ENCODE measurements at regions not wholly inside any gene's neighbourhood (a gene's known extent, or its start where the extent isn't known, plus 50 kb on each side); places are given as distances from the start of the nearest gene placed in this dataset.

DNA sequence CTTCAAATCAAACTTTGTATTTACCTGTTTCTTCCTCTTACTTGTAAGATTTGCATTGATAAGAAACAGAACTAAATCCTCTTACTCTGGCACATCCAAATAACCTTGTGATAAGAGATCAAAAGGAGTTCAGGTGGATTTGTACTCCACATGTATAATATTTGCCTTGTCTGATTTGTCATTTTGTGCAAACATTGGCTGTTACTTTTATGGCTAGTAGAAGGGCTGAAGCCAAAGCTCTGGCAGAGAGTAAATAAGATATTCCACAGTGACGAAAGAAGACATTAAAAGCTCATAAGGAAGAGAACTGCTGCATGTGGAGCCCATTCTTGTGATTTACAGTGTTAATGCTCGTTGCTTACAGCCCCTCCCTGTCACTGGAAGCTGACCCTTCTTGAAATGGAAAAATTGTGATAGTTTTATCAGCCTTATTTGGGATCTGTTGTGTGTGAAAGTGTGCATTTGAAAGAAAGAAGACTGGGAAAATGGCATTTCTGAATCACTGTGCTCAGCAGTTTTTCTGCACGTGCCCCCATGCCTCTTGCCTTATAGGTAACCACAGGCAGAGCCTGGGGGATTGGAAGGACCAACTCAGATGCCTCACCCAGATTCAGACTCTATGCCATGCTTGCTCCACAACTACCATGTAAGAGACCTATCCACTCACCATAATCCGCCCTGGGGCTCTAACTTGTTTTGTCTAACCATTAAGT is 68.2 kb downstream of the OXGR1 start (continued):
- no peak for TF ChIP-seq SOX6 (IDR thresholded peaks at IDR 0.05)
- peak; percentile 56; the same call in 1 of the 2 replicates for TF ChIP-seq SOX6 (CRISPR knock-in tag; IDR thresholded peaks at IDR 0.05)
- TF ChIP-seq NFKBIZ (CRISPR knock-in tag; IDR thresholded peaks at IDR 0.05) = 0 out of 2 replicates have a peak, but pooled peaks have one; percentile 51
- no peak for TF ChIP-seq ZNF30 (CRISPR knock-in tag; IDR thresholded peaks at IDR 0.05)
- no peak for TF ChIP-seq ZNF33B (CRISPR knock-in tag; IDR thresholded peaks at IDR 0.05)
- TF ChIP-seq ZZZ3 (CRISPR knock-in tag; IDR thresholded peaks at IDR 0.05; ENCODE audit: borderline replicate concordance) = no peak
- TF ChIP-seq GATA4 (IDR thresholded peaks at IDR 0.05; ENCODE audit: borderline replicate concordance, low read depth) = peak; percentile 89; the same call in 1 of the 2 replicates
- TF ChIP-seq, protein P1, sequence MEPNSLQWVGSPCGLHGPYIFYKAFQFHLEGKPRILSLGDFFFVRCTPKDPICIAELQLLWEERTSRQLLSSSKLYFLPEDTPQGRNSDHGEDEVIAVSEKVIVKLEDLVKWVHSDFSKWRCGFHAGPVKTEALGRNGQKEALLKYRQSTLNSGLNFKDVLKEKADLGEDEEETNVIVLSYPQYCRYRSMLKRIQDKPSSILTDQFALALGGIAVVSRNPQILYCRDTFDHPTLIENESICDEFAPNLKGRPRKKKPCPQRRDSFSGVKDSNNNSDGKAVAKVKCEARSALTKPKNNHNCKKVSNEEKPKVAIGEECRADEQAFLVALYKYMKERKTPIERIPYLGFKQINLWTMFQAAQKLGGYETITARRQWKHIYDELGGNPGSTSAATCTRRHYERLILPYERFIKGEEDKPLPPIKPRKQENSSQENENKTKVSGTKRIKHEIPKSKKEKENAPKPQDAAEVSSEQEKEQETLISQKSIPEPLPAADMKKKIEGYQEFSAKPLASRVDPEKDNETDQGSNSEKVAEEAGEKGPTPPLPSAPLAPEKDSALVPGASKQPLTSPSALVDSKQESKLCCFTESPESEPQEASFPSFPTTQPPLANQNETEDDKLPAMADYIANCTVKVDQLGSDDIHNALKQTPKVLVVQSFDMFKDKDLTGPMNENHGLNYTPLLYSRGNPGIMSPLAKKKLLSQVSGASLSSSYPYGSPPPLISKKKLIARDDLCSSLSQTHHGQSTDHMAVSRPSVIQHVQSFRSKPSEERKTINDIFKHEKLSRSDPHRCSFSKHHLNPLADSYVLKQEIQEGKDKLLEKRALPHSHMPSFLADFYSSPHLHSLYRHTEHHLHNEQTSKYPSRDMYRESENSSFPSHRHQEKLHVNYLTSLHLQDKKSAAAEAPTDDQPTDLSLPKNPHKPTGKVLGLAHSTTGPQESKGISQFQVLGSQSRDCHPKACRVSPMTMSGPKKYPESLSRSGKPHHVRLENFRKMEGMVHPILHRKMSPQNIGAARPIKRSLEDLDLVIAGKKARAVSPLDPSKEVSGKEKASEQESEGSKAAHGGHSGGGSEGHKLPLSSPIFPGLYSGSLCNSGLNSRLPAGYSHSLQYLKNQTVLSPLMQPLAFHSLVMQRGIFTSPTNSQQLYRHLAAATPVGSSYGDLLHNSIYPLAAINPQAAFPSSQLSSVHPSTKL (CRISPR knock-in tag; IDR thresholded peaks at IDR 0.05) = peak; percentile 92
- no peak for TF ChIP-seq ZFP62 (CRISPR knock-in tag; IDR thresholded peaks at IDR 0.05)
- TF ChIP-seq ZFP36 (IDR thresholded peaks at IDR 0.05; ENCODE audit: borderline replicate concordance, low read depth, low read length, partially characterized antibody) = no peak
- TF ChIP-seq ZBTB34 (CRISPR knock-in tag; IDR thresholded peaks at IDR 0.05) = peak; percentile 53; the same call in 1 of the 2 replicates
- TF ChIP-seq RELA (CRISPR knock-in tag; IDR thresholded peaks at IDR 0.05) = no peak
- TF ChIP-seq HMG20B (CRISPR knock-in tag; conservative IDR thresholded peaks at IDR 0.05) = peak; percentile 99
- no peak for TF ChIP-seq ZNF709 (CRISPR knock-in tag; IDR thresholded peaks at IDR 0.05)
- TF ChIP-seq ESRRA (CRISPR knock-in tag; IDR thresholded peaks at IDR 0.05; ENCODE audit: low read depth) = 0 out of 2 replicates have a peak, but pooled peaks have one; percentile 40
- peak; percentile 53 for TF ChIP-seq MAFF (IDR thresholded peaks at IDR 0.05; ENCODE audit: low read depth, low read length)
- peak; percentile 84 for TF ChIP-seq NR2F2 (IDR thresholded peaks at IDR 0.05; ENCODE audit: borderline replicate concordance, low read depth)
- no peak for TF ChIP-seq ZNF781 (CRISPR knock-in tag; IDR thresholded peaks at IDR 0.05; ENCODE audit: borderline replicate concordance, not compliant biosample characterization)
- TF ChIP-seq GABPA (IDR thresholded peaks at IDR 0.05; ENCODE audit: low read depth, low read length) = no peak
- TF ChIP-seq GABPA (CRISPR knock-in tag; IDR thresholded peaks at IDR 0.05; ENCODE audit: low read depth) = no peak
- 0 out of 2 replicates have a peak, but pooled peaks have one; percentile 48 for TF ChIP-seq KDM1A (CRISPR knock-in tag; IDR thresholded peaks at IDR 0.05)
- TF ChIP-seq SOX5 (CRISPR knock-in tag; IDR thresholded peaks at IDR 0.05; ENCODE audit: borderline replicate concordance) = peak; percentile 50; the same call in 1 of the 2 replicates
